DOHH2 (cell line): ENCODE measurements at regions not wholly inside any gene's neighbourhood (a gene's known extent, or its start where the extent isn't known, plus 50 kb on each side); places are given as distances from the start of the nearest gene placed in this dataset.

Source experiments
- EZH2phosphoT487 ChIP-seq: fragments of 200-600 bp; sonication (generic); IDR thresholded peaks from 2 replicates; pipeline ENCODE4 v1.6.1; 2017; ENCODE audit warnings: borderline replicate concordance, mild to moderate bottlenecking, antibody characterized with exemption, low read length, moderate library complexity, mixed read lengths
- TF ChIP-seq, protein P1 (sequence below): fragments of 200-600 bp; sonication (generic); IDR thresholded peaks from one replicate; pipeline ENCODE4 v1.5.1; 2014; ENCODE audit warnings: antibody characterized with exemption, mild to moderate bottlenecking, low read depth, low read length; ENCODE audit not compliant: poor library complexity, severe bottlenecking

DNA sequence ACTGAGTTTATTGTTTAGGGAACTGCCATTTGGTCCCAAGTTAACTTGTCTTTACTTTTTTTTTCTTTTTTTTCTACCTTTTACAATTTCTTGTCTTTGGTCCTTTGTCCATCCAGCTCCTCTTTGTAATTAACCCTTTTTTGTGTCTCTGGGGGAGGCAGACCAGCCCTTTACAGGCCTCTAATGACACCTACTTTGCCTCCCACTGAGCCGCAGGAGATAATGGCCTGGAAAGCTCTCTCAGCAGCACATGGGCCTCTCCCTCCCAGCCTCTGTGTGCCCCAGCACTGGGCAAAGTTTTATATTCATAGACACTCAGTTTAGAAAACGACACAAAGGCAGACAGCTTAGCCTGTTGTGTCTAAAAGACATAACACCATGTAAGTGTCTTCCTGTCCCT lies 480.4 kb downstream of the SOX6 start:
- TF ChIP-seq, protein P1, sequence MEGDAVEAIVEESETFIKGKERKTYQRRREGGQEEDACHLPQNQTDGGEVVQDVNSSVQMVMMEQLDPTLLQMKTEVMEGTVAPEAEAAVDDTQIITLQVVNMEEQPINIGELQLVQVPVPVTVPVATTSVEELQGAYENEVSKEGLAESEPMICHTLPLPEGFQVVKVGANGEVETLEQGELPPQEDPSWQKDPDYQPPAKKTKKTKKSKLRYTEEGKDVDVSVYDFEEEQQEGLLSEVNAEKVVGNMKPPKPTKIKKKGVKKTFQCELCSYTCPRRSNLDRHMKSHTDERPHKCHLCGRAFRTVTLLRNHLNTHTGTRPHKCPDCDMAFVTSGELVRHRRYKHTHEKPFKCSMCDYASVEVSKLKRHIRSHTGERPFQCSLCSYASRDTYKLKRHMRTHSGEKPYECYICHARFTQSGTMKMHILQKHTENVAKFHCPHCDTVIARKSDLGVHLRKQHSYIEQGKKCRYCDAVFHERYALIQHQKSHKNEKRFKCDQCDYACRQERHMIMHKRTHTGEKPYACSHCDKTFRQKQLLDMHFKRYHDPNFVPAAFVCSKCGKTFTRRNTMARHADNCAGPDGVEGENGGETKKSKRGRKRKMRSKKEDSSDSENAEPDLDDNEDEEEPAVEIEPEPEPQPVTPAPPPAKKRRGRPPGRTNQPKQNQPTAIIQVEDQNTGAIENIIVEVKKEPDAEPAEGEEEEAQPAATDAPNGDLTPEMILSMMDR = no peak
- no peak for TF ChIP-seq EZH2phosphoT487
